ENCODE measurements at regions not wholly inside any gene's neighbourhood (a gene's known extent, or its start where the extent isn't known, plus 50 kb on each side); places are given as distances from the start of the nearest gene placed in this dataset.
"Not testable (repeated sequence)": the region's sequence is repeated elsewhere in the genome, so short reads cannot be mapped to it uniquely, and the experiment has no call there.

GRCh38 chr4:141339966-141340365, 119.3 kb downstream of the ZNF330 start:
- DNase-seq (ENCODE audit: low read depth in 2 of 3, low spot score in 2 of 3), result no peak

- no peak for DNase-seq (ENCODE audit: low read depth in 2 of 3, low spot score in 2 of 3)
Observed at GRCh38 chr4:141340458-141340857, 119.8 kb downstream of the ZNF330 start.

GRCh38 chr4:141346144-141346543, 125.4 kb downstream of the ZNF330 start:
- peak in 1 of 3 donors; percentile 54 for DNase-seq (ENCODE audit: low read depth in 2 of 3, low spot score in 2 of 3)

GRCh38 chr4:141347684-141348083, 127.0 kb downstream of the ZNF330 start:
- no peak for DNase-seq (ENCODE audit: low read depth in 2 of 3, low spot score in 2 of 3)

GRCh38 chr4:141348125-141348524, 127.4 kb downstream of the ZNF330 start:
- peak in 2 of 3 donors; percentile 20 to 39 for DNase-seq (ENCODE audit: low read depth in 2 of 3, low spot score in 2 of 3)

GRCh38 chr4:141348573-141348972, 127.9 kb downstream of the ZNF330 start:
- DNase-seq (ENCODE audit: low read depth in 2 of 3, low spot score in 2 of 3), result no peak

GRCh38 chr4:141349236-141349635, 128.5 kb downstream of the ZNF330 start:
- DNase-seq (ENCODE audit: low read depth in 2 of 3, low spot score in 2 of 3), result no peak

- no peak for DNase-seq (ENCODE audit: low read depth in 2 of 3, low spot score in 2 of 3)
Observed at GRCh38 chr4:141350122-141350905, 129.6 kb downstream of the ZNF330 start.

- DNase-seq (ENCODE audit: low read depth in 2 of 3, low spot score in 2 of 3), result peak in 2 of 3 donors; percentile 20 to 57
Observed at GRCh38 chr4:141352331-141352730, 131.6 kb downstream of the ZNF330 start.

- peak in 2 of 3 donors; percentile 30 to 62 for DNase-seq (ENCODE audit: low read depth in 2 of 3, low spot score in 2 of 3)
Observed at GRCh38 chr4:141352909-141353525, 132.3 kb downstream of the ZNF330 start.

- no peak for DNase-seq (ENCODE audit: low read depth in 2 of 3, low spot score in 2 of 3)
Observed at GRCh38 chr4:141356321-141356962, 135.7 kb downstream of the ZNF330 start.

GRCh38 chr4:141356963-141357335, 136.3 kb downstream of the ZNF330 start:
- DNase-seq (ENCODE audit: low read depth in 2 of 3, low spot score in 2 of 3), result no peak

GRCh38 chr4:141368241-141368640, 147.5 kb downstream of the ZNF330 start:
- DNase-seq (ENCODE audit: low read depth in 2 of 3, low spot score in 2 of 3), result not testable (repeated sequence)

- DNase-seq (ENCODE audit: low read depth in 2 of 3, low spot score in 2 of 3), result no peak
Observed at GRCh38 chr4:141371206-141371605, 150.5 kb downstream of the ZNF330 start.

- DNase-seq (ENCODE audit: low read depth in 2 of 3, low spot score in 2 of 3), result no peak
Observed at GRCh38 chr4:141375855-141376254, 155.2 kb downstream of the ZNF330 start.

- no peak for DNase-seq (ENCODE audit: low read depth in 2 of 3, low spot score in 2 of 3)
Observed at GRCh38 chr4:141376769-141377168, 156.1 kb downstream of the ZNF330 start.

- DNase-seq (ENCODE audit: low read depth in 2 of 3, low spot score in 2 of 3), result no peak
Observed at GRCh38 chr4:141387299-141387698, 166.6 kb downstream of the ZNF330 start.

- DNase-seq (ENCODE audit: low read depth in 2 of 3, low spot score in 2 of 3), result no peak
Observed at GRCh38 chr4:141388481-141388880, 167.8 kb downstream of the ZNF330 start.

GRCh38 chr4:141389649-141390048, 169.0 kb downstream of the ZNF330 start:
- no peak for DNase-seq (ENCODE audit: low read depth in 2 of 3, low spot score in 2 of 3)

- DNase-seq (ENCODE audit: low read depth in 2 of 3, low spot score in 2 of 3), result no peak
Observed at GRCh38 chr4:141390571-141390970, 169.9 kb downstream of the ZNF330 start.

- DNase-seq (ENCODE audit: low read depth in 2 of 3, low spot score in 2 of 3), result no peak
Observed at GRCh38 chr4:141391293-141391692, 170.6 kb downstream of the ZNF330 start.

- no peak for DNase-seq (ENCODE audit: low read depth in 2 of 3, low spot score in 2 of 3)
Observed at GRCh38 chr4:141391771-141392170, 171.1 kb downstream of the ZNF330 start.

All from hematopoietic multipotent progenitor cell (in vitro differentiated cells).